Thymus (tissue), 11 donors: ENCODE measurements at regions not wholly inside any gene's neighbourhood (a gene's known extent, or its start where the extent isn't known, plus 50 kb on each side); places are given as distances from the start of the nearest gene placed in this dataset.
A peak's percentile ranks its signal among the peaks of the same experiment; 100 is the strongest.

Source experiments
- DNase-seq, 9 donors: peaks; one replicate each; pipeline ENCODE4 v3.0.0-alpha.2; 2013; ENCODE audit warnings: low spot score in 9 of 9, low read depth in 6 of 9, missing footprints in 1 of 9
- H3K27ac ChIP-seq, 2 donors: one replicate each; pipeline ENCODE4 v1.5.1; 2013; ENCODE audit warnings: control low read depth in 1 of 2, low read depth in 1 of 2, low read length in 1 of 2, mild to moderate bottlenecking in 1 of 2, moderate library complexity in 1 of 2
- H3K27me3 ChIP-seq, 2 donors: one replicate each; pipeline ENCODE4 v1.5.1; 2013; ENCODE audit warnings: low read length in 1 of 2; ENCODE audit not compliant: control insufficient read depth in 2 of 2, insufficient read depth in 1 of 2
- H3K36me3 ChIP-seq, 2 donors: one replicate each; pipeline ENCODE4 v1.5.1; 2013; ENCODE audit warnings: low read length in 1 of 2, mild to moderate bottlenecking in 1 of 2, moderate library complexity in 1 of 2; ENCODE audit not compliant: control insufficient read depth in 2 of 2, insufficient read depth in 2 of 2
- H3K4me1 ChIP-seq, 2 donors: one replicate each; pipeline ENCODE4 v1.5.1; 2013; ENCODE audit warnings: low read length in 2 of 2; ENCODE audit not compliant: control insufficient read depth in 2 of 2, insufficient read depth in 2 of 2
- H3K4me3 ChIP-seq, 2 donors: one replicate each; pipeline ENCODE4 v1.5.1; 2013; ENCODE audit warnings: low read length in 2 of 2, control low read depth in 1 of 2, mild to moderate bottlenecking in 1 of 2
- H3K9me3 ChIP-seq, 2 donors: one replicate each; pipeline ENCODE4 v1.5.1; 2013; ENCODE audit warnings: low read length in 1 of 2, mild to moderate bottlenecking in 1 of 2; ENCODE audit not compliant: control insufficient read depth in 2 of 2, insufficient read depth in 1 of 2
- WGBS: extraction: QIAGEN DNeasy Blood & Tissue Kit; methylation state at CpG from one replicate; pipeline ENCODE4 v1.1.7; 2013; 5-methylcytosine and 5-hydroxymethylcytosine counted together
- donor health status: healthy.

DNA sequence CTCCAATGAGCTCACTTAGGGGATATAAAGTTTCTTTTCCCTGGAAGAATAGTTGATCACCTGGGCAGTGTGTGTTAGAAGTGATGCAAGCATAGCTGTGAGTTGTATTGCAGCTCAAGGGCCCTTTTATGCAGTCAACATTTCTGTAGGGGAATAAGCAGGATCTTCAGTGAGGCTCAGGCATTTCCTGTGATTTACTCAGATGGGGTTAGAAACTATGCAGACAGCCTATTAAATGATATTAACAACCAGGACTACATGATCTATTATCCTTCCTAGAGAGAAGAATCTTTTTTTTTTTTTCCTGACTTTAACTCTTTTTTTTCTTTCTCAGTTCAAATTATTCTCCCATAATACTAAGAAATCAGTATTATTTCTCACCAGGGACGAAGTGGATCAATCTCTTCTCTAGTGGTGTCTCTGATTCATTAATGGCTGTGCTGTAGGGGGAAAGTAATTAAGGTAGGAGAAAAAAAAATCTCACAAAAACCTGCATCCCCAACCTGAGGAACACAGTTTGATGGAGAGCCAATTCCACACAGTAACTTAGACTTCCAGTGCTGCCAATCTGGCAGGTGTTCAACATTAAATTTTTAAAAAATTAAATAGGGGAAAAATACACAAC lies 126.4 kb upstream of the SLC10A2 start:
- H3K27me3 ChIP-seq, result no peaks in the 10 kb centered on the region
- no peaks in the 10 kb centered on the region for H3K9me3 ChIP-seq
- DNase-seq, result no peak
- H3K36me3 ChIP-seq, result no peaks in the 10 kb centered on the region
- H3K4me3 ChIP-seq, result no peak overlapping the region
- WGBS, result 93% methylated on average over 1 of the region's 1 CpG
- no peaks in the 10 kb centered on the region for H3K4me1 ChIP-seq
- H3K27ac ChIP-seq, result no peak overlapping the region

DNA sequence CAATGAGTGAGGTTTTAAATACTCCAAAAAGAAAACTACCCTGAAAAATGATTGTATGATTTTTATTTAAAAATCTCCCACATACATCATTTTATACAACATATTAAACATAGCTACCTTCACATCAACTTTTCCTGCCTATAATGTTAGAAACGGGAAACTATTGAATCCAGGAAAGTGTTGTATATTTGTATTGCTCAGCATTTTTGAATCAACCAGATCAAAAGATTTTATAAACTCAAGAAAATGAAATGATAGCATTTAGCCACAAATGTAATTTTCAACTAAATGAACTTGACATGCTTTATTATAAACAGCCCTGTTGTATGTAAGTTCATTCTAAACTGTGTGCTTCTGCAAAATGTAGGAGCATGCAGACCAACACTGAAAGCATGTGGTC lies 124.6 kb upstream of the SLC10A2 start:
- no peaks in the 10 kb centered on the region for H3K9me3 ChIP-seq
- H3K36me3 ChIP-seq, result no peaks in the 10 kb centered on the region
- WGBS, result 80% methylated on average over 1 of the region's 1 CpG
- H3K4me1 ChIP-seq, result no peaks in the 10 kb centered on the region
- no peak for DNase-seq
- H3K27me3 ChIP-seq, result no peaks in the 10 kb centered on the region
- H3K4me3 ChIP-seq, result no peak overlapping the region
- H3K27ac ChIP-seq, result no peak overlapping the region

DNA sequence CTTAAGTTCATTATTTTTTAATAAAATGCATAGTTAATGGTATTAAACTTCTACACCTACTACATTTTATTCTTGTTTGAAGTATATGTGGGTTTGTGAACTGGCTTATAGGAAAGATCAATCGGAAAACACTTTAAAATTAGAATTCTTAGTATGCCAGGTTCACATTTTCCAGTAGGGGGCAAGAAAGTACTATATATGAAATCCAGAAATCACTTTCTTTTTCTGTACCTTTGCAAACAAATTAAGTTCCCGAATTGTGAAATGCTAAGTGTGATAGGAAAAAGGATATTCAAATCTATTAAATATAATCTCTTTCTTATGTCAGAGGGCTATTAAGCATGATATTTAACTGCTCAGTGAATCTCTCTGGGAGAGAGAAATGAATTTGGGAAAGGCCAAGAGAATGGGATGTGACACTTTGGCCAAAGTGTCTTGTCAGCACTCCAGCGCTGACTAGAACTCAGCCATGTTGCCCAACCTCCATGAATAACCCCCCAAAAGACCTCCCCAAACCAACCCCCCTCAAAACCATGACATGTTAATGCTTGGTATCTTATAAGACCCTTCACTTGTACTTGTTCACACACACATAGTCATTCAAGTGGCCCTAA lies 122.6 kb upstream of the SLC10A2 start:
- WGBS, result 35% methylated on average over 3 of the region's 3 CpGs
- H3K36me3 ChIP-seq, result no peaks in the 10 kb centered on the region

DNA sequence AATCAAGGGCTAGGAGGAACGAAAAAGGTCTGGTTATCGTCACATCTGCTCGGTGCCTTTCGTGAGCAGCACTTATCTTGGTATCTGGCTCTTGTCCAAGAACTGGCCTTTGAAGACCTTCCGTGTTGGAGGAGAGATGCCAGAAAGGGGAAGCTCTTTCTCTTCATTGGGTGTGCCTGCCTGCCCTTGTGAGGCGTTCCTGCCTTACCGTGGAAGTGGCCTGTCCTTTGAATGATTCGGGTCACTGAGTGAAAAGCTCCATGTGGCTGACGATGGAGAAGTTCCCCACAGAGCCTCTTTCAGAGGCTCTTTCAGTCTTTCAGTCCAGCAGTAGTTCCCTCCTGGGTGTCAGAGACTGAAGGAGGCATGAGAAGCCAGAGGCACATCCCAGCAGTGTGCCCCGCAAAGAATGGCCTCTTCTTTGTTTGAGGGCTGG lies 121.5 kb upstream of the SLC10A2 start:
- WGBS, result 86% methylated on average over 10 of the region's 10 CpGs
- Histone ChIP-seq H3K9me3 (no peaks in the 10 kb centered on the region), H3K4me3 (no peak overlapping the region), H3K36me3 (no peaks in the 10 kb centered on the region), H3K4me1 (no peaks in the 10 kb centered on the region), H3K27ac (no peak overlapping the region), H3K27me3 (no peaks in the 10 kb centered on the region)
- DNase-seq, result no peak

More for the DNA sequence above, 122.6 kb upstream of the SLC10A2 start:
- no peaks in the 10 kb centered on the region for H3K9me3 ChIP-seq
- no peak overlapping the region for H3K27ac ChIP-seq
- no peaks in the 10 kb centered on the region for H3K4me1 ChIP-seq
- DNase-seq, result peak in 3 of 9 donors; percentile 4 to 16 (median 9)
- no peaks in the 10 kb centered on the region for H3K27me3 ChIP-seq
- no peak overlapping the region for H3K4me3 ChIP-seq

DNA sequence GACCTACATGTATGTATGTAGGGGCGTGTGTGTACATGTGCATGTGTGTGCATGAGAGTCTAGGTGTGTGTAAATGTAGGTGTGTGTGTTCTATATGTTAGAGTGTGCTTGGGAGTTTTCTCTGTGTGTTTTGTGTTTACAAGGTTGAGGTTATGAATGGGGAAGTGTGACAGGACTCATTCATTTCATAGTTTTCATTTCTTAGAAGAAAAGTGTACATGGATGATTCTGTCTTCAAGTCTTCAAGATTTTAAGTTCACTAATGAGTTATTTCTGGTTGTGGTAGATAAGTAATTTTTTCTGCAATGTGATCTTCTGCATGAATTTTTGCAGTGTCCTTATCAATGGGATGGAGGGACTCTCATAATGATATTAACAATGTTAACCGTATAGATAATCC lies 118.2 kb upstream of the SLC10A2 start:
- Histone ChIP-seq H3K36me3 (no peaks in the 10 kb centered on the region), H3K4me3 (no peak overlapping the region), H3K27me3 (no peaks in the 10 kb centered on the region), H3K4me1 (no peaks in the 10 kb centered on the region), H3K9me3 (no peaks in the 10 kb centered on the region), H3K27ac (no peak overlapping the region)
- WGBS, result 93% methylated on average over 2 of the region's 2 CpGs
- DNase-seq, result no peak

DNA sequence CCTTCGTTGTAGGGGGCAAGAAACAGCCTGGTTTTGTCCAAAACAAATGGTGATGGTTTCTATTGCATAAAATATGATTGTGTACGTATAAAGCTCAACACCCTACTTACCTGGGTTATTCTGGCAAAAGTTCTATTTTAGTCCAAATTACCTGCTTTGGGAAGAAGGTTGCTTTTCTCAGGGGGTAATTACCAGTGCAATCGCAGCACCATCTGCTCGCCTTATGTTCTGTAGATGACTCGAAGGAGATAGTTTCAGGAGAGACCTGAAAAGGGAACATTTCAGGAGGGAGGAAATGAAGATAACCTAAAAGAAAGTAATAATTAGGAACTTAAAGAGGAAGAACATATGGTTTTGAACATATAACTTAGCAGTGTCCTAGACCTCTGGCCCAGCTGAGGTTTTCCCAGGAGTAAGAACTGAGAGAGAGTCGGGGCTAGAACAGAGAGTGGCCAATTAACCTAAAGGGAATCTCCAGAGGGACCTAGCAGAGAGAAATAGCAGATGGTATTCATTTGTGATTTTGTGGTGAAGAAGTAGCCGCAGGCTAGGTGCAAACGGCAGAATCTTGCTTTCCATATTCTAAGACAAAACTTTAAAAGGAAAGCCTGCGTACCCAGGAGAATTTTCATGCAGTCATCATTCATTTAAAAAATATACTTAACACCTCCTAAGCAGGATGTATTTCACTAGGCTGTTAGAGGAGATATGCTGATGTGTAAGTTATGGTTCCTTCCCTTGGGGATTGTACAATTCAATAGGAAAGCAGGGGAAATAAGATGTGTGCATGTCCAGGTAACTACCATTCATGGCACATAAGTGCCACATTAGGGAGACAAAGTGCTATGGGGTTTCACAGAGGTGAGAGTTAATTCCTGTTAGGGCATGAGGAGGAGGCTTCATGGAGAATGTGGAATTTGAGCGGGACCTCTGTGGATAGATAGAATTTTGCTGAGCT lies 113.0 kb upstream of the SLC10A2 start:
- no peak overlapping the region for H3K4me3 ChIP-seq
- WGBS, result 89% methylated on average over 10 of the region's 10 CpGs
- no peaks in the 10 kb centered on the region for H3K27me3 ChIP-seq
- H3K36me3 ChIP-seq, result no peaks in the 10 kb centered on the region
- H3K9me3 ChIP-seq, result no peaks in the 10 kb centered on the region
- no peak overlapping the region for H3K27ac ChIP-seq
- no peak for DNase-seq
- H3K4me1 ChIP-seq, result no peaks in the 10 kb centered on the region

DNA sequence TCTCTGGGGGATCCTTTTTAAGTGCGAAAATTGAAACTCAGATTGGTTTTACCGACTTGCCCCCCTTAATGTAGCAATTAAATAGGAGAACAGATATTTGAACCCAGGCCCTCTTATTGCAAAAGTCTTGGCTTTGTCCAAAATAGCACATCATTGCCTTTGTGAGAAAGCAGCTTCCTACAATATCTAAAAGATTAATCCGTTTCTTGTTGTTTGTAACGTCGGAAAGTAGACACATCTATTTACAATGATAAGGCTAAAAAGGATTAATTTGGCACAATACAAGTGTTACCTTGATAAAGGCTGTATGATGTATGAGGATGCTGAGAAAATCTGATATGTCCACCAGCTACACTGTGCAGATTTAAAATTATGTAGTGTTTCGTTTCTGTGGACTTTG lies 108.7 kb upstream of the SLC10A2 start:
- Histone ChIP-seq H3K9me3 (no peaks in the 10 kb centered on the region), H3K27ac (no peak overlapping the region), H3K4me1 (no peaks in the 10 kb centered on the region), H3K27me3 (no peaks in the 10 kb centered on the region), H3K4me3 (no peak overlapping the region), H3K36me3 (no peaks in the 10 kb centered on the region)
- WGBS, result 95% methylated on average over 6 of the region's 6 CpGs
- DNase-seq, result no peak

DNA sequence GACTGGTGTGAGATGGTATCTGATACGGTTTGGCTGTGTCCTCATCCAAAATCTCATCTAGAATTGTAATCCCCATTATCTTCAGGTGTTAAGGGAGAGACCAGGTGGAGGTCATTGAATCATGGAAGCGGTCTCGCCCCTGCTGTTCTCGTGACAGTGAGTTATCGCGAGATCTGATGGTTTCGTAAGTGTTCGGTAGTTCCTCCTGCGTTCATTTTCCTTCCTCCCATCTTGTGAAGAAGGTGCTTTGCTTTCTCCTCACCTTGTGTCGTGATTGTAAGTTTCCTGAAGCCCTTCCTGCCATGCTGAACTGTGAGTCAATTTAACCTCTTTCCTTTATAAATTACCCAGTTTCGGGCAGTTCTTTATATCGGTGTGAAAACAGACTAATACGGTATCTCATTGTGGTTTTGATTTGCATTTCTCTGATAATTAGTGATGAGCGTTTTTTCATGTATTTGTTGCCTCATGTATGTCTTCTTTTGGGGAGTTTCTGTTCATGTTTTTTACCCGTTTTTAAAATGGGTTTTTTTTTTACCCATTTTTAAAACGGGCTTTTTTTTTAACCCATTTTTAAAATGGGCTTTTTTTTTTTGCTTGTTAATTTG lies 102.8 kb upstream of the SLC10A2 start:
- no peaks in the 10 kb centered on the region for H3K9me3 ChIP-seq
- no peak overlapping the region for H3K27ac ChIP-seq
- H3K4me1 ChIP-seq, result no peaks in the 10 kb centered on the region
- 95% methylated on average over 16 of the region's 16 CpGs for WGBS
- H3K36me3 ChIP-seq, result no peaks in the 10 kb centered on the region
- no peaks in the 10 kb centered on the region for H3K27me3 ChIP-seq
- DNase-seq, result no peak
- no peak overlapping the region for H3K4me3 ChIP-seq

DNA sequence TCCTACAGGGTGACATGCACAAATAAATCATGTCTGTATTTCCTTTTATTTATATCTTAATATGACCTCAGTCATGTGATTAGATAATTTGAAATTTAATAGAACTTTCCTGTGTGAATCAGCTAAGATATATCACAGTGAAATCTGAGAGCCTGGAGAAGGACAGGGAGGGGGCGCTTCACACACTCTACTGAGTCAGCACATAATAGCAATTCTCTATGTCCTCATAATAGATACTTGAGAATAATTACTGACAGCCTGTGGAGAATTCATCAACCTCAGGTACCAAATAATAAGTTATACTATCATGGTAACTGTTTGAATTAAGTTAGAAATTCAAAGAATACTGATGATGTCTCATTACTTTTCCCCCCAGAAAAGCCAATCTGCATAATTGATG lies 98.0 kb upstream of the SLC10A2 start:
- H3K27me3 ChIP-seq, result no peaks in the 10 kb centered on the region
- no peaks in the 10 kb centered on the region for H3K9me3 ChIP-seq
- WGBS, result 93% methylated on average over 1 of the region's 1 CpG
- no peak for DNase-seq
- H3K4me3 ChIP-seq, result no peak overlapping the region
- no peaks in the 10 kb centered on the region for H3K36me3 ChIP-seq
- no peak overlapping the region for H3K27ac ChIP-seq
- H3K4me1 ChIP-seq, result no peaks in the 10 kb centered on the region
